Upper lobe of left lung (tissue), 4 donors: ENCODE measurements at regions not wholly inside any gene's neighbourhood (a gene's known extent, or its start where the extent isn't known, plus 50 kb on each side); places are given as distances from the start of the nearest gene placed in this dataset.
"Not testable (repeated sequence)": the region's sequence is repeated elsewhere in the genome, so short reads cannot be mapped to it uniquely, and the experiment has no call there.

ENCODE experiments used
- CTCF ChIP-seq, 6 experiments: fragments of 450-650 bp in 4 of 6; fragments of 200-600 bp in 2 of 6; sonication (generic) in 2 of 6; IDR thresholded peaks; one replicate each; pipeline ENCODE4 v1.5.1; 2016 to 2019; ENCODE audit warnings: antibody characterized with exemption in 6 of 6
- EP300 ChIP-seq, 4 donors: sonication (generic); formaldehyde crosslinking; IDR thresholded peaks; one replicate each; pipeline ENCODE4 v1.5.1; 2017; ENCODE audit warnings: antibody characterized with exemption in 4 of 4, control low read depth in 2 of 4
- POLR2A ChIP-seq, 4 donors: fragments of 450-650 bp; IDR thresholded peaks; one replicate each; pipeline ENCODE4 v1.5.1; 2016 to 2017; ENCODE audit warnings: antibody characterized with exemption in 4 of 4, mild to moderate bottlenecking in 2 of 4
- POLR2AphosphoS5 ChIP-seq, 2 donors: sonication (generic); formaldehyde crosslinking; IDR thresholded peaks; one replicate each; pipeline ENCODE4 v1.5.1; 2017; ENCODE audit warnings: antibody characterized with exemption in 2 of 2

- TF ChIP-seq CTCF, POLR2A, POLR2AphosphoS5, EP300 (IDR thresholded peaks at IDR 0.05): not testable (repeated sequence)
Observed at GRCh38 chr1:120655394-120655793, 68.4 kb upstream of the NBPF26 start.
